ENCODE measurements at regions not wholly inside any gene's neighbourhood (a gene's known extent, or its start where the extent isn't known, plus 50 kb on each side); places are given as distances from the start of the nearest gene placed in this dataset.

DNA sequence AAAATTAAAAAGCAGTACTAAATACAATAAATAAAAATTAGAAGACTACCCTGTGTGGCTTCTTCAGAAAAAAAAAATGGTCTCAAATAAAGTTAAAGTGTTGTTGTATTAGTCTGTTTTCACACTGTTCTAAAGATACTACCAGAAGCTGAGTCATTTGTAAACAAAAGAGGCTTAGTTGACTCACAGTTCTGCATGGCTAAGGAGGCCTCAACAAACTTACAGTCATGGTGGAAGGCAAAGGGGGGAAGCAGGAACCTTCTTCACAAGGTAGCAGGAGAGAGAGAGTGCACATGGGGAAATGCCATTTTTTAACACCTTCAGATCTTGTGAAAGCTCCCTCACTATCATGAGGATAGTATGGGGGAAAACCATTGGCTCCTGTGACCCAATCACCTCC is 612.8 kb downstream of the RNF144A start:
- H2AFZ ChIP-seq (ENCODE audit: low read depth, low read length, poor library complexity, severe bottlenecking) = no peak overlapping the region
- ATAC-seq (no peak), DNase-seq (ENCODE audit: low read depth, low spot score) (no peak)
- BruUV-seq (replicated peaks) = no TSS peak
- H3K9me2 ChIP-seq (ENCODE audit: insufficient read depth) = no peaks in the 10 kb centered on the region
- intact Hi-C loops (cut with micrococcal nuclease) = no loop called here
- no peaks in the 10 kb centered on the region for H3K79me2 ChIP-seq (ENCODE audit: insufficient read depth, low read length)
- H4K20me1 ChIP-seq (ENCODE audit: insufficient read depth) = no peaks in the 10 kb centered on the region
- H3K36me3 ChIP-seq (ENCODE audit: control insufficient read depth in 1 of 2, insufficient read depth in 2 of 2, low read length in 2 of 2) = no peaks in the 10 kb centered on the region
- no peak overlapping the region for H3K27ac ChIP-seq (ENCODE audit: low read depth, low read length)
- no peaks in the 10 kb centered on the region for H3K9me3 ChIP-seq (ENCODE audit: control insufficient read depth in 1 of 2, insufficient read depth in 1 of 2, low read depth in 1 of 2, low read length in 2 of 2)
- H3K4me3 ChIP-seq (replicated peaks in 1 of 2; ENCODE audit: low read depth in 1 of 2, low read length in 2 of 2) = no peak overlapping the region
- no peak overlapping the region for H3K4me2 ChIP-seq (ENCODE audit: low read length)
- ChIA-PET RAD21 (ENCODE audit: low non-redundant PET in 1 of 2, low total read pairs in 2 of 2, uncharacterized antibody in 2 of 2, unreplicated experiment in 2 of 2) (no interaction called here), CTCF (no interaction called here), POLR2A (no interaction called here)
- H3K4me1 ChIP-seq (ENCODE audit: control insufficient read depth in 1 of 2, insufficient read depth in 2 of 2, low read length in 2 of 2) = no peaks in the 10 kb centered on the region
- no peak overlapping the region for H3K9ac ChIP-seq (ENCODE audit: low read length)
- no peaks in the 10 kb centered on the region for H3K27me3 ChIP-seq (ENCODE audit: insufficient read depth, low read length)
- TF ChIP-seq, protein P1, sequence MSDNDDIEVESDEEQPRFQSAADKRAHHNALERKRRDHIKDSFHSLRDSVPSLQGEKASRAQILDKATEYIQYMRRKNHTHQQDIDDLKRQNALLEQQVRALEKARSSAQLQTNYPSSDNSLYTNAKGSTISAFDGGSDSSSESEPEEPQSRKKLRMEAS (IDR thresholded peaks at IDR 0.05) = no peak
- TF ChIP-seq, protein P2, sequence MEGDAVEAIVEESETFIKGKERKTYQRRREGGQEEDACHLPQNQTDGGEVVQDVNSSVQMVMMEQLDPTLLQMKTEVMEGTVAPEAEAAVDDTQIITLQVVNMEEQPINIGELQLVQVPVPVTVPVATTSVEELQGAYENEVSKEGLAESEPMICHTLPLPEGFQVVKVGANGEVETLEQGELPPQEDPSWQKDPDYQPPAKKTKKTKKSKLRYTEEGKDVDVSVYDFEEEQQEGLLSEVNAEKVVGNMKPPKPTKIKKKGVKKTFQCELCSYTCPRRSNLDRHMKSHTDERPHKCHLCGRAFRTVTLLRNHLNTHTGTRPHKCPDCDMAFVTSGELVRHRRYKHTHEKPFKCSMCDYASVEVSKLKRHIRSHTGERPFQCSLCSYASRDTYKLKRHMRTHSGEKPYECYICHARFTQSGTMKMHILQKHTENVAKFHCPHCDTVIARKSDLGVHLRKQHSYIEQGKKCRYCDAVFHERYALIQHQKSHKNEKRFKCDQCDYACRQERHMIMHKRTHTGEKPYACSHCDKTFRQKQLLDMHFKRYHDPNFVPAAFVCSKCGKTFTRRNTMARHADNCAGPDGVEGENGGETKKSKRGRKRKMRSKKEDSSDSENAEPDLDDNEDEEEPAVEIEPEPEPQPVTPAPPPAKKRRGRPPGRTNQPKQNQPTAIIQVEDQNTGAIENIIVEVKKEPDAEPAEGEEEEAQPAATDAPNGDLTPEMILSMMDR (IDR thresholded peaks at IDR 0.05 in 2 of 3, conservative IDR thresholded peaks at IDR 0.05 in 1 of 3; ENCODE audit: borderline replicate concordance in 1 of 3, insufficient read depth in 1 of 3, low read depth in 2 of 3, low read length in 2 of 3) = no peak
- TF ChIP-seq ZFX (IDR thresholded peaks at IDR 0.05) (no peak), CEBPB (IDR thresholded peaks at IDR 0.05; ENCODE audit: low read depth) (no peak), ATF3 (IDR thresholded peaks at IDR 0.05) (no peak), POLR2A (IDR thresholded peaks at IDR 0.05; ENCODE audit: borderline replicate concordance, extremely low read depth, insufficient read depth, insufficient read length) (no peak), ELF1 (IDR thresholded peaks at IDR 0.05; ENCODE audit: borderline replicate concordance, low read depth) (no peak), TCF7L2 (IDR thresholded peaks at IDR 0.05; ENCODE audit: borderline replicate concordance, extremely low read depth, insufficient read depth, insufficient read length) (no peak), EZH2phosphoT487 (IDR thresholded peaks at IDR 0.05; ENCODE audit: borderline replicate concordance) (no peak), SP1 (IDR thresholded peaks at IDR 0.05; ENCODE audit: low read depth) (no peak), ZNF274 (IDR thresholded peaks at IDR 0.05; ENCODE audit: low read depth, low read length) (no peak), SRF (IDR thresholded peaks at IDR 0.05; ENCODE audit: low read depth) (no peak), EGR1 (IDR thresholded peaks at IDR 0.05; ENCODE audit: low read depth) (no peak), REST (IDR thresholded peaks at IDR 0.05; ENCODE audit: low read depth) (no peak), FOSL1 (IDR thresholded peaks at IDR 0.05; ENCODE audit: low read depth) (no peak), RAD21 (IDR thresholded peaks at IDR 0.05; ENCODE audit: low read depth) (no peak), YY1 (IDR thresholded peaks at IDR 0.05; ENCODE audit: extremely low read depth, insufficient replicate concordance, low read depth, low read length) (no peak)
